ENCODE measurements at regions not wholly inside any gene's neighbourhood (a gene's known extent, or its start where the extent isn't known, plus 50 kb on each side); places are given as distances from the start of the nearest gene placed in this dataset.

GRCh38 chr4:124462954-124463828 is 249.3 kb downstream of the ANKRD50 start:
- TF ChIP-seq CTCF (IDR thresholded peaks at IDR 0.05) (no peak), POLR2A (IDR thresholded peaks at IDR 0.05) (no peak)
- WGBS (ENCODE audit: insufficient coverage, low coverage, low lambda C conversion rate, missing lambda C conversion rate), result 96% methylated on average over 9 of the region's 18 CpGs
- DNase-seq (no peak), ATAC-seq (no peak)
- no peak overlapping the region for H3K27ac ChIP-seq
- peaks cover 0 to 13% (median 3%) of the 10 kb centered on the region in 4 donors for H3K4me1 ChIP-seq
- no peaks in the 10 kb centered on the region for H3K27me3 ChIP-seq
- intact Hi-C loops (cut with DNase I), result no loop called here
- no peaks in the 10 kb centered on the region for H3K36me3 ChIP-seq
- no peak overlapping the region for H3K4me3 ChIP-seq
- H3K9me3 ChIP-seq, result no peaks in the 10 kb centered on the region

GRCh38 chr4:124464836-124465235 is 247.7 kb downstream of the ANKRD50 start:
- ATAC-seq, result no peak
- Histone ChIP-seq H3K27me3 (no peaks in the 10 kb centered on the region), H3K36me3 (no peaks in the 10 kb centered on the region), H3K27ac (no peak overlapping the region), H3K4me3 (no peak overlapping the region), H3K9me3 (no peaks in the 10 kb centered on the region), H3K4me1 (peaks cover 0 to 14% (median 3%) of the 10 kb centered on the region in 4 donors)
- TF ChIP-seq CTCF (IDR thresholded peaks at IDR 0.05), result no peak
- TF ChIP-seq POLR2A (IDR thresholded peaks at IDR 0.05), result no peak
- DNase-seq, result no peak
- WGBS (ENCODE audit: insufficient coverage, low coverage, low lambda C conversion rate, missing lambda C conversion rate), result 89% methylated on average over 1 of the region's 1 CpG
- intact Hi-C loops (cut with DNase I), result no loop called here

GRCh38 chr4:124468360-124468759 is 244.2 kb downstream of the ANKRD50 start:
- WGBS (ENCODE audit: insufficient coverage, low coverage, low lambda C conversion rate, missing lambda C conversion rate), result 15% methylated on average over 7 of the region's 7 CpGs
- Histone ChIP-seq H3K9me3 (no peaks in the 10 kb centered on the region), H3K4me3 (no peak overlapping the region), H3K4me1 (peaks cover 0 to 14% (median 3%) of the 10 kb centered on the region in 4 donors), H3K36me3 (no peaks in the 10 kb centered on the region), H3K27me3 (no peaks in the 10 kb centered on the region), H3K27ac (peak overlapping the region in 2 of 3 donors; percentile 6 to 34)
- TF ChIP-seq POLR2A (IDR thresholded peaks at IDR 0.05) (no peak), CTCF (IDR thresholded peaks at IDR 0.05) (no peak)
- DNase-seq (no peak), ATAC-seq (peak; percentile 80 to 98 (median 95))
- intact Hi-C loops (cut with DNase I), result no loop called here

GRCh38 chr4:124469981-124470380 is 242.6 kb downstream of the ANKRD50 start:
- ATAC-seq (no peak), DNase-seq (no peak)
- no peaks in the 10 kb centered on the region for H3K36me3 ChIP-seq
- peaks cover 0 to 14% (median 3%) of the 10 kb centered on the region in 4 donors for H3K4me1 ChIP-seq
- H3K27ac ChIP-seq, result no peak overlapping the region
- TF ChIP-seq CTCF (IDR thresholded peaks at IDR 0.05) (no peak), POLR2A (IDR thresholded peaks at IDR 0.05) (no peak)
- no peaks in the 10 kb centered on the region for H3K27me3 ChIP-seq
- no peaks in the 10 kb centered on the region for H3K9me3 ChIP-seq
- H3K4me3 ChIP-seq, result no peak overlapping the region
- intact Hi-C loops (cut with DNase I), result no loop called here
